ENCODE measurements at regions not wholly inside any gene's neighbourhood (a gene's known extent, or its start where the extent isn't known, plus 50 kb on each side); places are given as distances from the start of the nearest gene placed in this dataset.

GRCh38 chr1:22287946-22288520, 145.1 kb upstream of the WNT4 start:
- POLR2A ChIA-PET: no interaction called here
- no peak overlapping the region for H3K27ac ChIP-seq (ENCODE audit: low read length in 2 of 2)
- CTCF ChIA-PET: no interaction called here
- peaks cover 36% of the 10 kb centered on the region for H3K27me3 Mint-ChIP-seq
- WGBS (ENCODE audit: insufficient coverage): 73% methylated on average over 15 of the region's 15 CpGs
- no peak overlapping the region for H2AFZ ChIP-seq (ENCODE audit: insufficient read depth, low read depth, low read length, poor library complexity, severe bottlenecking)
- no peak overlapping the region for H3K27ac Mint-ChIP-seq
- no peak overlapping the region for H3K4me2 ChIP-seq (replicated peaks; ENCODE audit: low read depth, low read length, poor library complexity, severe bottlenecking)
- no peaks in the 10 kb centered on the region for H3K9me3 Mint-ChIP-seq (ENCODE audit: insufficient read depth)
- H3K36me3 ChIP-seq (replicated peaks in 1 of 2; ENCODE audit: control extremely low read depth in 1 of 2, control insufficient read depth in 1 of 2, extremely low read depth in 1 of 2, insufficient read depth in 2 of 2, low read length in 1 of 2): no peaks in the 10 kb centered on the region
- TF ChIP-seq CTCF (IDR thresholded peaks at IDR 0.05) (no peak), EZH2 (IDR thresholded peaks at IDR 0.05; ENCODE audit: borderline replicate concordance, insufficient read depth, low read depth, low read length, poor library complexity, severe bottlenecking) (no peak)
- no peaks in the 10 kb centered on the region for H3K79me2 ChIP-seq (ENCODE audit: control insufficient read depth, insufficient read depth, low read length)
- H3K4me1 ChIP-seq (ENCODE audit: control insufficient read depth in 2 of 2, insufficient read depth in 2 of 2, low read length in 2 of 2): no peaks in the 10 kb centered on the region
- no peak overlapping the region for H3K4me3 ChIP-seq (ENCODE audit: control extremely low read depth in 1 of 5, extremely low read depth in 1 of 5, insufficient read depth in 1 of 5, low read depth in 2 of 5, low read length in 4 of 5)
- peaks cover 0 to 2% (median 0%) of the 10 kb centered on the region in 4 experiments for H3K27me3 ChIP-seq (replicated peaks in 1 of 4; ENCODE audit: control extremely low read depth in 1 of 4, control insufficient read depth in 3 of 4, insufficient read depth in 4 of 4, low read length in 3 of 4)
- H3K4me3 Mint-ChIP-seq: no peak overlapping the region
- no peaks in the 10 kb centered on the region for H3K4me1 Mint-ChIP-seq
- H4K20me1 ChIP-seq (ENCODE audit: control insufficient read depth, insufficient read depth, low read length, poor library complexity, severe bottlenecking): no peaks in the 10 kb centered on the region
- intact Hi-C loops (cut with micrococcal nuclease): no loop called here
- DNase-seq: no peak
- no peak overlapping the region for H3K9ac ChIP-seq (ENCODE audit: low read length)
- H3K9me3 ChIP-seq (ENCODE audit: control extremely low read depth in 1 of 3, control insufficient read depth in 2 of 3, insufficient read depth in 1 of 3, low read length in 2 of 3): no peaks in the 10 kb centered on the region
- ATAC-seq (ENCODE audit: low read depth): no peak

GRCh38 chr1:22288593-22289241, 145.8 kb upstream of the WNT4 start:
- H3K4me1 Mint-ChIP-seq: no peaks in the 10 kb centered on the region
- POLR2A ChIA-PET: no interaction called here

More at GRCh38 chr1:22288593-22289241, 145.8 kb upstream of the WNT4 start:
- Mint-ChIP-seq H3K27ac (no peak overlapping the region), H3K9me3 (ENCODE audit: insufficient read depth) (no peaks in the 10 kb centered on the region), H3K4me3 (no peak overlapping the region), H3K27me3 (peaks cover 39% of the 10 kb centered on the region)
- CTCF ChIA-PET: no interaction called here
- Histone ChIP-seq H3K36me3 (replicated peaks in 1 of 2; ENCODE audit: control extremely low read depth in 1 of 2, control insufficient read depth in 1 of 2, extremely low read depth in 1 of 2, insufficient read depth in 2 of 2, low read length in 1 of 2) (no peaks in the 10 kb centered on the region), H3K4me1 (ENCODE audit: control insufficient read depth in 2 of 2, insufficient read depth in 2 of 2, low read length in 2 of 2) (no peaks in the 10 kb centered on the region), H3K9me3 (ENCODE audit: control extremely low read depth in 1 of 3, control insufficient read depth in 2 of 3, insufficient read depth in 1 of 3, low read length in 2 of 3) (peaks cover 0 to 3% (median 0%) of the 10 kb centered on the region in 3 donors), H3K9ac (ENCODE audit: low read length) (no peak overlapping the region), H3K4me2 (replicated peaks; ENCODE audit: low read depth, low read length, poor library complexity, severe bottlenecking) (no peak overlapping the region), H3K4me3 (ENCODE audit: control extremely low read depth in 1 of 5, extremely low read depth in 1 of 5, insufficient read depth in 1 of 5, low read depth in 2 of 5, low read length in 4 of 5) (no peak overlapping the region), H3K27me3 (replicated peaks in 1 of 4; ENCODE audit: control extremely low read depth in 1 of 4, control insufficient read depth in 3 of 4, insufficient read depth in 4 of 4, low read length in 3 of 4) (peaks cover 0 to 7% (median 3%) of the 10 kb centered on the region in 4 experiments), H3K79me2 (ENCODE audit: control insufficient read depth, insufficient read depth, low read length) (no peaks in the 10 kb centered on the region), H4K20me1 (ENCODE audit: control insufficient read depth, insufficient read depth, low read length, poor library complexity, severe bottlenecking) (no peaks in the 10 kb centered on the region), H2AFZ (ENCODE audit: insufficient read depth, low read depth, low read length, poor library complexity, severe bottlenecking) (no peak overlapping the region), H3K27ac (ENCODE audit: low read length in 2 of 2) (no peak overlapping the region)
- 100% methylated on average over 1 of the region's 4 CpGs for WGBS (ENCODE audit: insufficient coverage)
- TF ChIP-seq CTCF (IDR thresholded peaks at IDR 0.05) (no peak), EZH2 (IDR thresholded peaks at IDR 0.05; ENCODE audit: borderline replicate concordance, insufficient read depth, low read depth, low read length, poor library complexity, severe bottlenecking) (no peak)
- DNase-seq (no peak), ATAC-seq (ENCODE audit: low read depth) (no peak)
- intact Hi-C loops (cut with micrococcal nuclease): no loop called here
